ENCODE measurements at regions not wholly inside any gene's neighbourhood (a gene's known extent, or its start where the extent isn't known, plus 50 kb on each side); places are given as distances from the start of the nearest gene placed in this dataset.

- 63% methylated on average over 3 of the region's 3 CpGs for WGBS
- Histone ChIP-seq H3K4me1 (no peaks in the 10 kb centered on the region), H3K4me3 (no peak overlapping the region), H3K9me3 (no peaks in the 10 kb centered on the region), H3K27ac (replicated peaks in 1 of 4) (no peak overlapping the region), H3K27me3 (no peaks in the 10 kb centered on the region), H3K36me3 (no peaks in the 10 kb centered on the region)
- intact Hi-C loops (cut with DNase I), result no loop called here
- TF ChIP-seq POLR2A (IDR thresholded peaks at IDR 0.05; ENCODE audit: low read depth), result no peak
- TF ChIP-seq EP300 (IDR thresholded peaks at IDR 0.05), result no peak
- no peak for DNase-seq (ENCODE audit: extremely low spot score)
These were observed 1180.0 kb upstream of the TENM3 start for GRCh38 chr4:181063212-181063611.

GRCh38 chr4:181077341-181077740 lies 1165.9 kb upstream of the TENM3 start:
- Histone ChIP-seq H3K36me3 (no peaks in the 10 kb centered on the region), H3K27ac (replicated peaks in 1 of 4) (no peak overlapping the region), H3K4me1 (no peaks in the 10 kb centered on the region), H3K9me3 (peaks cover 0 to 5% (median 0%) of the 10 kb centered on the region in 4 donors), H3K27me3 (no peaks in the 10 kb centered on the region), H3K4me3 (no peak overlapping the region)
- TF ChIP-seq POLR2AphosphoS5 (IDR thresholded peaks at IDR 0.05) (no peak), EP300 (IDR thresholded peaks at IDR 0.05) (no peak), CTCF (IDR thresholded peaks at IDR 0.05) (no peak), POLR2A (IDR thresholded peaks at IDR 0.05; ENCODE audit: low read depth) (no peak)
- intact Hi-C loops (cut with DNase I), result no loop called here
- DNase-seq (ENCODE audit: extremely low spot score), result no peak

GRCh38 chr4:181078196-181078595 lies 1165.0 kb upstream of the TENM3 start:
- Histone ChIP-seq H3K4me1 (no peaks in the 10 kb centered on the region), H3K27ac (replicated peaks in 1 of 4) (no peak overlapping the region), H3K36me3 (no peaks in the 10 kb centered on the region), H3K4me3 (no peak overlapping the region), H3K9me3 (peaks cover 0 to 5% (median 0%) of the 10 kb centered on the region in 4 donors), H3K27me3 (no peaks in the 10 kb centered on the region)
- WGBS, result 19% methylated on average over 1 of the region's 1 CpG
- TF ChIP-seq CTCF (IDR thresholded peaks at IDR 0.05) (no peak), POLR2AphosphoS5 (IDR thresholded peaks at IDR 0.05) (no peak), EP300 (IDR thresholded peaks at IDR 0.05) (no peak), POLR2A (IDR thresholded peaks at IDR 0.05; ENCODE audit: low read depth) (no peak)
- no peak for DNase-seq (ENCODE audit: extremely low spot score)
- intact Hi-C loops (cut with DNase I), result no loop called here

GRCh38 chr4:181083757-181084361 lies 1159.3 kb upstream of the TENM3 start:
- H3K36me3 ChIP-seq, result no peaks in the 10 kb centered on the region
- WGBS, result 71% methylated on average over 6 of the region's 6 CpGs
- no peaks in the 10 kb centered on the region for H3K27me3 ChIP-seq
- intact Hi-C loops (cut with DNase I), result no loop called here
- DNase-seq (ENCODE audit: extremely low spot score), result no peak
- no peak overlapping the region for H3K4me3 ChIP-seq
- TF ChIP-seq POLR2AphosphoS5 (IDR thresholded peaks at IDR 0.05) (no peak), EP300 (IDR thresholded peaks at IDR 0.05) (no peak), CTCF (IDR thresholded peaks at IDR 0.05) (no peak), POLR2A (IDR thresholded peaks at IDR 0.05; ENCODE audit: low read depth) (no peak)
- no peak overlapping the region for H3K27ac ChIP-seq (replicated peaks in 1 of 4)
- no peaks in the 10 kb centered on the region for H3K9me3 ChIP-seq
- H3K4me1 ChIP-seq, result no peaks in the 10 kb centered on the region

GRCh38 chr4:181085557-181085956 lies 1157.6 kb upstream of the TENM3 start:
- H3K27ac ChIP-seq (replicated peaks in 1 of 4), result no peak overlapping the region
- H3K9me3 ChIP-seq, result no peaks in the 10 kb centered on the region
- no peak overlapping the region for H3K4me3 ChIP-seq
- TF ChIP-seq POLR2AphosphoS5 (IDR thresholded peaks at IDR 0.05) (no peak), EP300 (IDR thresholded peaks at IDR 0.05) (no peak), CTCF (IDR thresholded peaks at IDR 0.05) (no peak), POLR2A (IDR thresholded peaks at IDR 0.05; ENCODE audit: low read depth) (no peak)
- no peaks in the 10 kb centered on the region for H3K36me3 ChIP-seq
- intact Hi-C loops (cut with DNase I), result no loop called here
- DNase-seq (ENCODE audit: extremely low spot score), result no peak
- H3K4me1 ChIP-seq, result no peaks in the 10 kb centered on the region
- 76% methylated on average over 3 of the region's 3 CpGs for WGBS
- no peaks in the 10 kb centered on the region for H3K27me3 ChIP-seq

All from esophagus muscularis mucosa (tissue), 4 donors.